Renal cortex interstitium (tissue), 11 donors: ENCODE measurements at regions not wholly inside any gene's neighbourhood (a gene's known extent, or its start where the extent isn't known, plus 50 kb on each side); places are given as distances from the start of the nearest gene placed in this dataset.
A peak's percentile ranks its signal among the peaks of the same experiment; 100 is the strongest.

ENCODE experiments used
- DNase-seq, 11 donors: peaks; one replicate each; pipeline ENCODE4 v3.0.0-alpha.2; 2013; ENCODE audit warnings: low read depth in 9 of 11, low spot score in 4 of 11; ENCODE audit errors: extremely low read depth in 1 of 11

GRCh38 chrX:10288373-10288975 lies 131.7 kb downstream of the CLCN4 start:
- DNase-seq, result no peak

GRCh38 chrX:10296576-10296975 lies 139.8 kb downstream of the CLCN4 start:
- no peak for DNase-seq

GRCh38 chrX:10310511-10310910 lies 153.7 kb downstream of the CLCN4 start:
- DNase-seq, result peak in 6 of 11 donors; percentile 12 to 26 (median 21)

GRCh38 chrX:10314530-10315104 lies 157.8 kb downstream of the CLCN4 start:
- no peak for DNase-seq

- no peak for DNase-seq
These were observed 168.8 kb downstream of the CLCN4 start for GRCh38 chrX:10325611-10326010.

- DNase-seq, result no peak
These were observed 169.8 kb downstream of the CLCN4 start for GRCh38 chrX:10326578-10326977.

GRCh38 chrX:10327651-10328050 lies 170.9 kb downstream of the CLCN4 start:
- DNase-seq, result no peak

- DNase-seq, result no peak
These were observed 173.2 kb downstream of the CLCN4 start for GRCh38 chrX:10329984-10330383.

GRCh38 chrX:10341309-10341708 lies 184.5 kb downstream of the CLCN4 start:
- no peak for DNase-seq

- no peak for DNase-seq
These were observed 193.4 kb downstream of the CLCN4 start for GRCh38 chrX:10350221-10350620.

- no peak for DNase-seq
These were observed 194.2 kb downstream of the CLCN4 start for GRCh38 chrX:10350981-10351380.

- DNase-seq, result no peak
These were observed 195.8 kb downstream of the CLCN4 start for GRCh38 chrX:10352536-10352935.

- DNase-seq, result no peak
These were observed 200.2 kb downstream of the CLCN4 start for GRCh38 chrX:10356979-10357378.

- no peak for DNase-seq
These were observed 202.2 kb downstream of the CLCN4 start for GRCh38 chrX:10358958-10359357.

GRCh38 chrX:10360116-10360515 lies 203.3 kb downstream of the CLCN4 start:
- DNase-seq, result no peak

- no peak for DNase-seq
These were observed 208.9 kb downstream of the CLCN4 start for GRCh38 chrX:10365532-10366265.

- no peak for DNase-seq
These were observed 210.6 kb downstream of the CLCN4 start for GRCh38 chrX:10367406-10367805.

- no peak for DNase-seq
These were observed 214.2 kb downstream of the CLCN4 start for GRCh38 chrX:10370976-10371375.

GRCh38 chrX:10377427-10377826 lies 220.7 kb downstream of the CLCN4 start:
- DNase-seq, result no peak

GRCh38 chrX:10379878-10380277 lies 223.1 kb downstream of the CLCN4 start:
- DNase-seq, result peak in 10 of 11 donors; percentile 3 to 43 (median 18)

- DNase-seq, result no peak
These were observed 223.5 kb downstream of the CLCN4 start for GRCh38 chrX:10380300-10380699.
